HG02642 (cell line): ENCODE measurements at regions not wholly inside any gene's neighbourhood (a gene's known extent, or its start where the extent isn't known, plus 50 kb on each side); places are given as distances from the start of the nearest gene placed in this dataset.

Experiments used
- ATAC-seq: cut with Tn5 transposase; IDR thresholded peaks from one replicate; pipeline ENCODE4 v1.9.1; 2021; ENCODE audit warnings: mild to moderate bottlenecking; ENCODE audit not compliant: unreplicated experiment, poor library complexity

DNA sequence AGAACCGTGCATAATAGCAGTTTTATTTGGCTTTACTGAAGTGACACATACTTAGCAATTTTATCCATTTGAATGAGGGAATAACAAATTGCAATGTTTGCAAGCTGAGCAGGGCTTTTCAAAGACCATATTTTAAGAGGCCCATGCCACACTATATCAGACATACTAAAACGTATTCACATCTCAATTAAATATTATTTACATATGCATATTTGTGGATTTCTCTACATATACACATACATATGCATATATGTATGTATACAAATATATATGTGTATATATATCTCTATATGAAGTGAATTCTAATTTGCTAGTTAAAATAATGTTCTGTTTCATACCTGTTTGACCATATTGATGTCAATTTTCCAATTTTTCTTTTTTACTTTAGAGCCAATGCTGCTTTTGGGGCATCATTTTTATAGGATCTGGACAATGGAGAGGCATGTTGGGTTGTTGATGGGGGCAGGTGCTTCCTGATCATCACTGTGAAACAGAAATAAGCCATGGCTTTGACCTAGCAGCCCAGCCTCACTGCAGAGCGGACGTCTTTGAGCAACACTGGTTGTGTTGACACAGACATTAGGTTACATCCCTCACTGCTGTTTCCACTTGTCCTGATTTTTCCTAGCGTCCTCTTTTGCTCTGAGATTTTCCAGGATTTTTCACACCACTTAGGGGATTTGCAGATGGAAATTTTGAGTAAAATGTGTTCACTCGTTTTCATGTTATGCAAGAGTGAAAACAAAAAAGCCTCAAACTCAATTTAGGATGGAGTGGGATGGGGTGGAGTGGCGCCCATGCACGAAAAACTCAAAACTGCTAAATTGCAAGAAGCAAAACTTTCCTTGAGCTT, 56.9 kb downstream of the RDH14 start:
- ATAC-seq = no peak

- ATAC-seq = no peak
These were observed 58.3 kb downstream of the RDH14 start for GRCh38 chr2:18502142-18502541.

GRCh38 chr2:18501729-18502128, 58.7 kb downstream of the RDH14 start:
- ATAC-seq = no peak

GRCh38 chr2:18501156-18501555, 59.3 kb downstream of the RDH14 start:
- ATAC-seq = no peak

GRCh38 chr2:18500333-18500732, 60.1 kb downstream of the RDH14 start:
- ATAC-seq = no peak

DNA sequence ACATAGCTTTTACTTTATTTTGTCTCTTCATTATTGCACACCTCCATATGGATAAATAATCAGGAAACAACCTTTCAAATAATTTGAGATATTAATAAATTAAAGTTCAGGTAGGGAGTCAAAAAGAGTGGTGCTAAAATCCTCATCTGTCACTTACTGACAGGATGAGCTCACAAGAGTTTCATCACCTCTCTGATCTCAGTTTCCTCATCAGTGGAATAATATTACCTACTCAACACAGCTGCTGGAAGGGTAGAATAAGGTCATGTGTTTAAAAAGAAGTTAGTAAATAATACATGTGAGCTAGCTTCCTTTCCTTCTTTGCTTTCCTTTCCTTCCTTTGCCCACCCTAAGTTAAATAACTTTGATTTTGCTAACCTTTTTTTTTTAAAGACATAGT, 61.9 kb downstream of the RDH14 start:
- no peak for ATAC-seq

GRCh38 chr2:18496516-18496915, 63.9 kb downstream of the RDH14 start:
- ATAC-seq = no peak

- ATAC-seq = no peak
These were observed 65.4 kb downstream of the RDH14 start for GRCh38 chr2:18495058-18495457.

DNA sequence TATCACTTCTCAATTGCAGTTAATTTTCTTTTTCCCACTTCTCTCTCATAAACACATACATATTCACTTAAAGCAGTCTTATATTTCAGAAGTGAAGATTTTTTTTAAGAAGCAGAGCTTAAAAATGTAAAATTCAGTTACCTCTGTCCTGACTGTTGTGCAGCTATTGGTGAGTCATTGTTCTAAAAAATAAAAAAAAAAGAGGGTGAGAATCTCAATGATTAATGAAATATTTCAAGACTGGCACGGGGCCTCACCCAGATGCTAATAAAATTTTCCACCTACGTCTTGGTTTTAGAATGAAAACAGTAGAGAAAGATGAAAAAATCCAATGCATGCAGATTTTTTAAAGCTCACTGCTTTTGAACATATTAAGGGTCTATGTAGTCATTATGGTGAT, 67.7 kb downstream of the RDH14 start:
- no peak for ATAC-seq

GRCh38 chr2:18491577-18491976, 68.9 kb downstream of the RDH14 start:
- ATAC-seq = no peak

DNA sequence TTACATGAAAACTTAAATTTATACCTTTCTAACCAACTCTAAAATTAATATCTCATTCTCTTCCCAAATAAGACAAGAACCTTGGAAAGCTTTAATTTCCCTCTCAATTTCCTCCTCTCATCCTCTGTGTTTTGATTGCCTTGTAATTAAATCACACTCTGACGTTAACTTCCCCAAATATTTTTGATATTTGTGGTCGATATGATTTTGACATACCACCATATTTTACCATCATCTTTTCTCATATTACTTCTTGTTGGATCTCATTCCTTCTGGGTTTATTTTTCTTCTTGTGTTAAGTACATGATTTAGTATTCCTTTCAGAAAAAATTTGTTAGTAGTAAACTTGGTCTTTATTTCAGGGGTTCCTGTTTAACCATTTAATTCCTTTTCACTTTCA, 69.6 kb downstream of the RDH14 start:
- ATAC-seq = no peak

- no peak for ATAC-seq
These were observed 73.1 kb downstream of the RDH14 start for GRCh38 chr2:18487106-18487913.

DNA sequence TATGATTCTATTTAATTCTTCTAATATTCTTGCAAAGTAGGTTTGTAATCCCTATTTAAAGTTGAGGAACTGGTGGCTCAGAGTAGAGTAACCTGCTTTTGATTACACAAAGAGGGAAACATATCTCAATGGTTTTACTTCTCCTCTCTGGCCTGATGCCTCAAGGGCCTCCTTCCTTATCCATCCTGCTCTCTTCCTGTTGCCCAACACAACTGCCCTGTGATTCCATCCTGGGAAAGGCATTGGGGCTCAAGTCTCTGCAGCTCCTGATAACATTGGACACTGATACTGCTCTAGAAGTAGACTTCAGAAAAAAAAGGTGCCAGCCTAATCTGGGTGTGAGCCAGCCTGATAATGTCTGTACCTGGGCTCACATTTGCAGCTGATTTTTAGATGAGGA, 75.8 kb downstream of the RDH14 start:
- no peak for ATAC-seq

GRCh38 chr2:18483896-18484295, 76.6 kb downstream of the RDH14 start:
- no peak for ATAC-seq

- ATAC-seq = no peak
These were observed 77.8 kb downstream of the RDH14 start for GRCh38 chr2:18482666-18483065.

DNA sequence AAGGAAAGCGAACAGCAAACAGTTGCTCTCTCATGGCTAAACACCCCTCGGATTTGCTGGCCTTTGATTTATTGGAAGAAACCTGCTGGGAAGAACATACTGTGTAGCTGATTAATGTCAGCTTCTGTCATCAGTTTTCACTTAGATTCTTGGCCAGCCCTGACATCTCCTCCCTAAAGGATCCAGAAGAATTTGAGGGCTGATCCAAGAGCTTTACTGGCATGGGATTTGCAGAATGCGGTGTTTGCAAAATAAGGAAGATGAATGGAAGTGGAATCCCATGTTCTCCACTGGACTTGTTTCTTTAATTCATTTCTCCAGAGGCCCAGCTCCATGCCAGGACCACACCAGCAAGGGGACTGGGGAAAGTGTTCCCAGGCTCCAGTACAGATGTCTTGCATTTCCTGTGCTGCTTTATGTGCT, 80.5 kb downstream of the RDH14 start:
- ATAC-seq = no peak

DNA sequence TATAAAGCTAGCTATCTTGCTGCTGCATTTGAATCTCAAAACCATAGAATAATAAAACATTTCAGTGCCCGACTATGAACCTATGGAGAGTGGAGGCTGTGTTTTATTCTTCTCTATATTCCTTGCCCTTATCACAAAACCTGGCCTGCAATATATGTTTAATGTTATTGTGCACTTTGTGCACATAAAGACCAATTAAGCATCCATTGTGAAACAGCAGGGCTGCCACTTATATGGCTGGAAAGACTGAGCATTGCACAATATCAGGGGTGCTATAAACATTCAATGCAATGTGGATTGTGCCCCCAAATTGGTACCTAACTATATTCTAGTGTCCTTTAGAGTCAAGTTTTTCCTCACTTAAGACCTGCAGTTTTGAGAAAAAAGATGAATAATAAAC, 83.2 kb downstream of the RDH14 start:
- ATAC-seq = no peak

GRCh38 chr2:18476484-18476883, 84.0 kb downstream of the RDH14 start:
- ATAC-seq = no peak

DNA sequence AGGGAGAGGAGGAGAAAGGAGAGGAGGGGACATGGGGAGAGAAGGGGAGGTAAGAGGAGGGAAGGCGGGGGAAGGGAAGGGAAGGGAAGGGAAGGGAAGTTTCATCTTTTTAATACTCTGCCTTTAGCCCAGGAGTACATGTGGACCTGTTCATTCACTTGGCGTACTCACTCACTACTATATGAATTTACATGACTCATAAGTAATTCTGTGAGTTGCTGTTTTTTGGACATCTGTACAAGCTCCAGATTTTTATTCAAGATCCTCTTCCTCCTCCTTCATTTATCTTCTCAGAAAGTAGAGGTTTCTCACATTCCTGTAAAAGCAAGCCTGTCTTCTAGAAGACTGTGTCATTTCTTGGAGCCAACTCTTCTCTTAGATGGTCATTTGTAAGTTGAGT, 84.6 kb downstream of the RDH14 start:
- no peak for ATAC-seq

GRCh38 chr2:18474700-18475099, 85.8 kb downstream of the RDH14 start:
- no peak for ATAC-seq
